Type B pancreatic cell (in vitro differentiated cells): ENCODE measurements at regions not wholly inside any gene's neighbourhood (a gene's known extent, or its start where the extent isn't known, plus 50 kb on each side); places are given as distances from the start of the nearest gene placed in this dataset.

ENCODE experiments used
- DNase-seq: peaks from one replicate; pipeline ENCODE4 v3.0.0; 2021; ENCODE audit warnings: mixed read lengths; ENCODE audit not compliant: unreplicated experiment; ENCODE audit errors: extremely low spot score
- H3K27ac Mint-ChIP-seq: 2 replicates; pipeline ENCODE4 v1.8.0; 2021; ENCODE audit warnings: mild to moderate bottlenecking, mixed read lengths
- H3K27me3 Mint-ChIP-seq: 2 replicates; pipeline ENCODE4 v1.8.0; 2021; ENCODE audit warnings: mixed read lengths
- H3K36me3 Mint-ChIP-seq: 2 replicates; pipeline ENCODE4 v1.8.0; 2021; ENCODE audit warnings: mixed read lengths
- H3K4me1 Mint-ChIP-seq: one replicate; pipeline ENCODE4 v1.8.0; 2021; ENCODE audit warnings: mixed read lengths; ENCODE audit not compliant: unreplicated experiment
- H3K4me3 Mint-ChIP-seq: 2 replicates; pipeline ENCODE4 v1.8.0; 2021; ENCODE audit warnings: mild to moderate bottlenecking, mixed read lengths
- H3K9me3 Mint-ChIP-seq: 2 replicates; pipeline ENCODE4 v1.8.0; 2021; ENCODE audit warnings: mixed read lengths
- CTCF ChIP-seq: fragments of 200-600 bp; sonication (generic); conservative IDR thresholded peaks from 2 replicates; pipeline ENCODE4 v1.5.0; 2021; ENCODE audit warnings: antibody characterized with exemption, mild to moderate bottlenecking

- no peak for DNase-seq
- H3K36me3 Mint-ChIP-seq: no peaks in the 10 kb centered on the region
- H3K27ac Mint-ChIP-seq: no peak overlapping the region
- H3K4me3 Mint-ChIP-seq: no peak overlapping the region
- H3K4me1 Mint-ChIP-seq: peaks cover 4% of the 10 kb centered on the region
- TF ChIP-seq CTCF: no peak
- H3K9me3 Mint-ChIP-seq: peaks cover 8% of the 10 kb centered on the region
- no peaks in the 10 kb centered on the region for H3K27me3 Mint-ChIP-seq
Observed at GRCh38 chr13:40026741-40027140, 371.3 kb downstream of the COG6 start.

GRCh38 chr13:40028446-40028845 lies 373.0 kb downstream of the COG6 start:
- no peak for DNase-seq
- Mint-ChIP-seq H3K9me3 (peaks cover 8% of the 10 kb centered on the region), H3K4me1 (peaks cover 4% of the 10 kb centered on the region), H3K27ac (no peak overlapping the region), H3K36me3 (no peaks in the 10 kb centered on the region), H3K4me3 (no peak overlapping the region), H3K27me3 (no peaks in the 10 kb centered on the region)
- no peak for TF ChIP-seq CTCF

- Mint-ChIP-seq H3K36me3 (no peaks in the 10 kb centered on the region), H3K9me3 (peaks cover 8% of the 10 kb centered on the region), H3K4me3 (no peak overlapping the region), H3K27ac (no peak overlapping the region), H3K27me3 (no peaks in the 10 kb centered on the region), H3K4me1 (no peaks in the 10 kb centered on the region)
- no peak for TF ChIP-seq CTCF
- DNase-seq: no peak
Observed at GRCh38 chr13:40031031-40031430, 375.6 kb downstream of the COG6 start.

GRCh38 chr13:40039061-40039460 lies 383.6 kb downstream of the COG6 start:
- no peaks in the 10 kb centered on the region for H3K36me3 Mint-ChIP-seq
- H3K4me3 Mint-ChIP-seq: no peak overlapping the region
- TF ChIP-seq CTCF: no peak
- no peak overlapping the region for H3K27ac Mint-ChIP-seq
- no peaks in the 10 kb centered on the region for H3K4me1 Mint-ChIP-seq
- no peak for DNase-seq
- peaks cover 3% of the 10 kb centered on the region for H3K27me3 Mint-ChIP-seq
- H3K9me3 Mint-ChIP-seq: peaks cover 4% of the 10 kb centered on the region

- Mint-ChIP-seq H3K9me3 (peaks cover 4% of the 10 kb centered on the region), H3K36me3 (no peaks in the 10 kb centered on the region), H3K27ac (no peak overlapping the region), H3K4me3 (no peak overlapping the region), H3K4me1 (no peaks in the 10 kb centered on the region), H3K27me3 (peaks cover 5% of the 10 kb centered on the region)
- DNase-seq: no peak
- TF ChIP-seq CTCF: no peak
Observed at GRCh38 chr13:40042991-40043390, 387.5 kb downstream of the COG6 start.

GRCh38 chr13:40043764-40044163 lies 388.3 kb downstream of the COG6 start:
- H3K4me3 Mint-ChIP-seq: no peak overlapping the region

More at GRCh38 chr13:40043764-40044163, 388.3 kb downstream of the COG6 start:
- no peak for DNase-seq
- peaks cover 5% of the 10 kb centered on the region for H3K27me3 Mint-ChIP-seq
- no peaks in the 10 kb centered on the region for H3K36me3 Mint-ChIP-seq
- H3K27ac Mint-ChIP-seq: no peak overlapping the region
- TF ChIP-seq CTCF: no peak
- peaks cover 4% of the 10 kb centered on the region for H3K9me3 Mint-ChIP-seq
- no peaks in the 10 kb centered on the region for H3K4me1 Mint-ChIP-seq
